LoVo (cell line): ENCODE measurements at regions not wholly inside any gene's neighbourhood (a gene's known extent, or its start where the extent isn't known, plus 50 kb on each side); places are given as distances from the start of the nearest gene placed in this dataset.

Experiments
- DNase-seq: peaks from one replicate; pipeline ENCODE4 v3.0.0-alpha.2; 2016; ENCODE audit warnings: low spot score

GRCh38 chr14:97298736-97299135 is 501.6 kb downstream of the VRK1 start:
- DNase-seq, result no peak

GRCh38 chr14:97299661-97300060 is 502.5 kb downstream of the VRK1 start:
- no peak for DNase-seq

GRCh38 chr14:97301931-97302559 is 504.9 kb downstream of the VRK1 start:
- DNase-seq, result no peak

- DNase-seq, result no peak
Measured at GRCh38 chr14:97306133-97306759, 509.1 kb downstream of the VRK1 start.

GRCh38 chr14:97306760-97307246 is 509.6 kb downstream of the VRK1 start:
- DNase-seq, result no peak

GRCh38 chr14:97311411-97311810 is 514.2 kb downstream of the VRK1 start:
- no peak for DNase-seq

- DNase-seq, result no peak
Measured at GRCh38 chr14:97312910-97313309, 515.7 kb downstream of the VRK1 start.

GRCh38 chr14:97315790-97316189 is 518.6 kb downstream of the VRK1 start:
- no peak for DNase-seq

GRCh38 chr14:97318380-97318779 is 521.2 kb downstream of the VRK1 start:
- DNase-seq, result no peak

- DNase-seq, result no peak
Measured at GRCh38 chr14:97319691-97320090, 522.5 kb downstream of the VRK1 start.

GRCh38 chr14:97328743-97329142 is 531.6 kb downstream of the VRK1 start:
- no peak for DNase-seq

GRCh38 chr14:97329701-97330100 is 532.5 kb downstream of the VRK1 start:
- no peak for DNase-seq

- no peak for DNase-seq
Measured at GRCh38 chr14:97331058-97331457, 533.9 kb downstream of the VRK1 start.

- no peak for DNase-seq
Measured at GRCh38 chr14:97331526-97331925, 534.3 kb downstream of the VRK1 start.

- no peak for DNase-seq
Measured at GRCh38 chr14:97336179-97336578, 539.0 kb downstream of the VRK1 start.

GRCh38 chr14:97336816-97337215 is 539.6 kb downstream of the VRK1 start:
- DNase-seq, result no peak

- no peak for DNase-seq
Measured at GRCh38 chr14:97337267-97337666, 540.1 kb downstream of the VRK1 start.

GRCh38 chr14:97337670-97338069 is 540.5 kb downstream of the VRK1 start:
- DNase-seq, result no peak

GRCh38 chr14:97344666-97345065 is 547.5 kb downstream of the VRK1 start:
- DNase-seq, result no peak

GRCh38 chr14:97346675-97347074 is 549.5 kb downstream of the VRK1 start:
- no peak for DNase-seq

- DNase-seq, result no peak
Measured at GRCh38 chr14:97349463-97349862, 552.3 kb downstream of the VRK1 start.

- DNase-seq, result no peak
Measured at GRCh38 chr14:97349946-97350345, 552.8 kb downstream of the VRK1 start.

GRCh38 chr14:97350415-97350814 is 553.2 kb downstream of the VRK1 start:
- no peak for DNase-seq
